ENCODE measurements at regions not wholly inside any gene's neighbourhood (a gene's known extent, or its start where the extent isn't known, plus 50 kb on each side); places are given as distances from the start of the nearest gene placed in this dataset.

DNA sequence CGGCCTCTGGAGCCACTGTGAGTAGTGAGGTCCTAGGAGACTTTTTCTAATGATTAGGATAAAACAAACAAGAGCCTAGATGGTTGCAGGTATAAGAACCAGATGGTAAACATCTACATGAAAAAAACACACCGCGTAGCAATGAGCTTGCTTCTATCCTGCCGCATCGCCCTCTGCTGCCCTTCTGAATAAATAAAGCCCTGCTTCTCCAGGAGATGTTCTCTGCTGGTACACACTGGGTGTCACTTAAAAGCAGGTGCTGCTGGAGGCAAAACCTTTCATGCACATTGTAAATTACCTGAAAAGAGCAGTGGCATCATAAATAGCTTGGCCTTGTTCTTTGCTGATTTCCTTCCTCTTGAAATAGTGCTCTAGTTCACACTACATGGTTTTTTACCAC, 164.4 kb upstream of the TOPAZ1 start:
- 23 to 44% (median 33%) methylated on average over 5 of the region's 5 CpGs for WGBS, 5 donors
- intact Hi-C loops (cut with DNase I; ENCODE audit: low total_unique reads) = no loop called here
- Histone ChIP-seq H3K27ac (no peak overlapping the region), H3K27me3 (peaks cover 0 to 6% (median 0%) of the 10 kb centered on the region in 3 donors), H3K4me1 (no peaks in the 10 kb centered on the region), H3K9me3 (no peaks in the 10 kb centered on the region), H3K4me3 (no peak overlapping the region), H3K36me3 (no peaks in the 10 kb centered on the region)
- TF ChIP-seq POLR2A (IDR thresholded peaks at IDR 0.05) (no peak), POLR2AphosphoS5 (IDR thresholded peaks at IDR 0.05) (no peak), EP300 (IDR thresholded peaks at IDR 0.05) (no peak)
- TF ChIP-seq, protein P1, sequence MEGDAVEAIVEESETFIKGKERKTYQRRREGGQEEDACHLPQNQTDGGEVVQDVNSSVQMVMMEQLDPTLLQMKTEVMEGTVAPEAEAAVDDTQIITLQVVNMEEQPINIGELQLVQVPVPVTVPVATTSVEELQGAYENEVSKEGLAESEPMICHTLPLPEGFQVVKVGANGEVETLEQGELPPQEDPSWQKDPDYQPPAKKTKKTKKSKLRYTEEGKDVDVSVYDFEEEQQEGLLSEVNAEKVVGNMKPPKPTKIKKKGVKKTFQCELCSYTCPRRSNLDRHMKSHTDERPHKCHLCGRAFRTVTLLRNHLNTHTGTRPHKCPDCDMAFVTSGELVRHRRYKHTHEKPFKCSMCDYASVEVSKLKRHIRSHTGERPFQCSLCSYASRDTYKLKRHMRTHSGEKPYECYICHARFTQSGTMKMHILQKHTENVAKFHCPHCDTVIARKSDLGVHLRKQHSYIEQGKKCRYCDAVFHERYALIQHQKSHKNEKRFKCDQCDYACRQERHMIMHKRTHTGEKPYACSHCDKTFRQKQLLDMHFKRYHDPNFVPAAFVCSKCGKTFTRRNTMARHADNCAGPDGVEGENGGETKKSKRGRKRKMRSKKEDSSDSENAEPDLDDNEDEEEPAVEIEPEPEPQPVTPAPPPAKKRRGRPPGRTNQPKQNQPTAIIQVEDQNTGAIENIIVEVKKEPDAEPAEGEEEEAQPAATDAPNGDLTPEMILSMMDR (IDR thresholded peaks at IDR 0.05) = no peak
- DNase-seq = no peak

DNA sequence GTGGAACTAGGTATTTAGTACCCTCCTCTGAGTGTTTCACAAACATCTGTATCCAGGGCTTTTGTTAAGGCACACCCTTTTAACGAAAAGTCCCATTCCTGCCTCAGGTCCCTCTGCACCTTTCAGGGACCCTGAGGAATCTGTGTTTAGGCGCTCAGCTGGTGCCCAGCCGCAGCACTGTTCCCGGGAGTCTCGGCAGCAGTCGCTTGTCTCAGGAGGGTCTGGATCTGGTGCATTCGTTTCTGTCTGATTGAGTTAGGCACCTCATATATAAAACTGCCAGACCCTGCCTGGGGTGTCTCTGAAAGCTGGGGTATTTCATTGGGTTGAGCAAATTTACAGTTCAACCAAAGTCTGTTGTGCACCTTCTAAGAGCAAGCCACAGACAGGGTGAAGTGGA, 162.8 kb upstream of the TOPAZ1 start:
- Histone ChIP-seq H3K4me1 (no peaks in the 10 kb centered on the region), H3K4me3 (no peak overlapping the region), H3K27ac (no peak overlapping the region), H3K36me3 (no peaks in the 10 kb centered on the region), H3K27me3 (peaks cover 0 to 4% (median 0%) of the 10 kb centered on the region in 3 donors), H3K9me3 (no peaks in the 10 kb centered on the region)
- 85 to 93% (median 88%) methylated on average over 7 of the region's 7 CpGs for WGBS, 5 donors
- intact Hi-C loops (cut with DNase I; ENCODE audit: low total_unique reads) = no loop called here
- no peak for DNase-seq
- TF ChIP-seq POLR2AphosphoS5 (IDR thresholded peaks at IDR 0.05) = no peak
- TF ChIP-seq, protein P1 (IDR thresholded peaks at IDR 0.05) = no peak
- no peak for TF ChIP-seq EP300 (IDR thresholded peaks at IDR 0.05)
- TF ChIP-seq POLR2A (IDR thresholded peaks at IDR 0.05) = no peak

DNA sequence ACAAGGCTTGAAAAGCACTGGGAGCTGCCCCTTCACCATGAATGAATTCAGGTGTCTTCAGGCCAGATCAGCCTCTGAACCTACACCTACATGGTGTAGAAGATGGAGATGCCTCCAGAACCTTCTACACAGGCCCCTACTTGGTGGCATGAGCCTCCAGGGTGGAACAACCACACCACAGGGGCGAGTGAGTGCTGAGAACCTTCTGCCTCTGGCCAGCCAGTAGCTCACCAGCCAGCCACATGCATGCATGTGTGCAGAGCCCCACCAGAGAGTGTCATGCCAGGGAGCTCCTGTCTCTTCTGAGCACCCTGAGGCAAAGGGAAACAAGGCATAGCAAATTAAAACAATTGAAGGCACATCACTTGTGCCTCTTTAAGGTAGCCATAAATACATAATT, 161.8 kb upstream of the TOPAZ1 start:
- intact Hi-C loops (cut with DNase I; ENCODE audit: low total_unique reads) = no loop called here
- no peaks in the 10 kb centered on the region for H3K36me3 ChIP-seq
- TF ChIP-seq EP300 (IDR thresholded peaks at IDR 0.05) (no peak), POLR2A (IDR thresholded peaks at IDR 0.05) (no peak), POLR2AphosphoS5 (IDR thresholded peaks at IDR 0.05) (no peak)
- TF ChIP-seq, protein P1 (IDR thresholded peaks at IDR 0.05) = no peak
- no peak overlapping the region for H3K27ac ChIP-seq
- WGBS, 5 donors = 28 to 67% (median 50%) methylated on average over 1 of the region's 1 CpG
- no peak overlapping the region for H3K4me3 ChIP-seq
- H3K4me1 ChIP-seq = no peaks in the 10 kb centered on the region
- H3K9me3 ChIP-seq = no peaks in the 10 kb centered on the region
- DNase-seq = no peak
- H3K27me3 ChIP-seq = peaks cover 0 to 4% (median 0%) of the 10 kb centered on the region in 3 donors

DNA sequence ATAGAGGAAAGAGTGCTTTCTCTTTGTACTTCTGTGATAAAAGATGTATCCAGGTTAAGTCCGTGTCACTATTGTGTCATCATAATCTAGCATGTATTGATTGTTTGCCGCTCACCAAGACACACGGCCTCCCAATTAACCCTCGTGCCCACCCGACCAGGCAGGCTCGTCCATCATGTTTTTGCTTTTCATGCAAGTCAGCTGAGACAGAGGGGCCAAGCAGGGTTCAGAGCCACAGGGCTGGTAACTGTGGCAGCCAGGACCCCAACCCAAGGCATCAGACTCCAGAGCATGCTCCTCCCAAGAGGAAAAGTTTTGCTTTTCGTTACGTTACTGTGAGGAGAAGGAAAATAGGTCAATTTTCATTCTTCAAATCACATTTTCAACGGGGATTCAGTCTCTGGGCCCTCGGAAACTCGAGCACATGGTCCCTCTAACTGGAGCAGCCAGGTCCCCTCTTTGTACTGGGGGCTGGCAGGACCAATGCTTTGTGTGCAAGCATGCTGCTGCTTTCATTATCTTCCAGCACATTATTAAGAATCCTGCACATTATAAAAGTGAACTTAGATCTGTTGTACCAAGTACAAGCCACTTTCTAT, 161.1 kb upstream of the TOPAZ1 start:
- intact Hi-C loops (cut with DNase I; ENCODE audit: low total_unique reads) = no loop called here

More for the DNA sequence above, 161.1 kb upstream of the TOPAZ1 start:
- H3K4me1 ChIP-seq = no peaks in the 10 kb centered on the region
- DNase-seq = no peak
- H3K27ac ChIP-seq = no peak overlapping the region
- no peaks in the 10 kb centered on the region for H3K36me3 ChIP-seq
- WGBS, 5 donors = 55 to 67% (median 62%) methylated on average over 11 of the region's 11 CpGs
- no peak overlapping the region for H3K4me3 ChIP-seq
- no peaks in the 10 kb centered on the region for H3K27me3 ChIP-seq
- TF ChIP-seq POLR2A (IDR thresholded peaks at IDR 0.05) = no peak
- TF ChIP-seq, protein P1 (IDR thresholded peaks at IDR 0.05) = no peak
- no peaks in the 10 kb centered on the region for H3K9me3 ChIP-seq

Measured in stomach (tissue), 8 donors.